Vagina (tissue), 2 donors: ENCODE measurements at regions not wholly inside any gene's neighbourhood (a gene's known extent, or its start where the extent isn't known, plus 50 kb on each side); places are given as distances from the start of the nearest gene placed in this dataset.

ENCODE experiments used
- DNase-seq, 2 donors: peaks; one replicate each; pipeline ENCODE4 v3.0.0-alpha.2; 2017; ENCODE audit errors: extremely low spot score in 2 of 2
- H3K27ac ChIP-seq: fragments of 200-600 bp; sonication (generic); one replicate; pipeline ENCODE4 v1.5.1; 2019
- H3K27me3 ChIP-seq: fragments of 200-600 bp; sonication (generic); one replicate; pipeline ENCODE4 v1.5.1; 2019
- H3K36me3 ChIP-seq, 2 donors: fragments of 200-600 bp; sonication (generic); one replicate each; pipeline ENCODE4 v1.5.1; 2017 to 2019
- H3K4me1 ChIP-seq: fragments of 200-600 bp; sonication (generic); one replicate; pipeline ENCODE4 v1.5.1; 2019
- H3K4me3 ChIP-seq, 2 donors: fragments of 200-600 bp; sonication (generic); 1 replicate in 1 of 2; 2 replicates in 1 of 2; pipeline ENCODE4 v1.5.1; 2016 to 2019
- H3K9me3 ChIP-seq: fragments of 200-600 bp; sonication (generic); one replicate; pipeline ENCODE4 v1.5.1; 2019
- CTCF ChIP-seq, 3 experiments: fragments of 450-650 bp in 2 of 3; fragments of 200-600 bp in 1 of 3; sonication (generic) in 1 of 3; IDR thresholded peaks; one replicate each; pipeline ENCODE4 v1.5.1; 2017 to 2019; ENCODE audit warnings: antibody characterized with exemption in 3 of 3, mild to moderate bottlenecking in 2 of 3, moderate library complexity in 2 of 3
- POLR2A ChIP-seq, 2 donors: fragments of 450-650 bp; IDR thresholded peaks; one replicate each; pipeline ENCODE4 v1.6.1; 2017; ENCODE audit warnings: antibody characterized with exemption in 2 of 2, mild to moderate bottlenecking in 2 of 2, moderate library complexity in 2 of 2
- POLR2AphosphoS5 ChIP-seq, 2 donors: sonication (generic); formaldehyde crosslinking; IDR thresholded peaks; one replicate each; pipeline ENCODE4 v1.9.0; 2017; ENCODE audit warnings: antibody characterized with exemption in 2 of 2, mild to moderate bottlenecking in 2 of 2, low read depth in 1 of 2; ENCODE audit not compliant: insufficient read depth in 1 of 2
- intact Hi-C: fragments of 100-400 bp; cut with DNase I; formaldehyde crosslinking; loops from one replicate; pipeline ENCODE4 v1.15.1; 2023

GRCh38 chr20:57996465-57996864, 232.0 kb downstream of the ANKRD60 start:
- no peak for DNase-seq
- Histone ChIP-seq H3K36me3 (no peaks in the 10 kb centered on the region), H3K27me3 (no peaks in the 10 kb centered on the region), H3K4me3 (no peak overlapping the region), H3K4me1 (peaks cover 80% of the 10 kb centered on the region), H3K9me3 (no peaks in the 10 kb centered on the region), H3K27ac (no peak overlapping the region)
- no peak for TF ChIP-seq POLR2AphosphoS5 (IDR thresholded peaks at IDR 0.05; ENCODE audit: insufficient read depth in 1 of 2, low read depth in 1 of 2)
- TF ChIP-seq CTCF (IDR thresholded peaks at IDR 0.05) = no peak
- TF ChIP-seq POLR2A (IDR thresholded peaks at IDR 0.05) = no peak
- intact Hi-C loops = no loop called here

DNA sequence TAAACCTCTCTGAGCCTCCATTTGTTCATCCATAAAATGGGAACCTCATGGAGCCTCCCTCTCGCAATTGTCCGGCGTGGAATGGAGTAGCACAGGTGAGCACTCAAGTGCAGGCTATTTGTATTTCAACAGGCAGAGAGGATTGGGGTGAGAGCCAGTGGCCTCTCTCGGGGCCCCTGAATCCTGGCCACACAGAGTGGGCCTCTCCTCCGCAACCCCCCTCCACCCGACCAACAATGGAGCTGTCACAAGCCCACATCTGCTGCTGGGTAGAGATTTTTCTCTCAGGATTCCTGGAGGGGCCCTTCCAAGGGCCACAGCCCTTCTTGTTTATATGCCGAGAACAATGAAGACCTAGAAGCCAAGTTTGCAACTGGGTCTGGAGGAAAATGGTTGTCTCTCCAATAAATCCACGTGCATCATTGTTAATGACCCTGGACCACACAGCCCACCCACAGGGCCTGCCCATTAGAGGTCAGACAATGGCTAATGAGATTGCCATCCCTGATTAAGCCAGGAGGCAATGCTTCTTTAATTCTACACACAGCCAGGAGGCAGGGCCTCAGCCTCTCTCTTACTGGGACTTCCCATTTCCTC, 233.0 kb downstream of the ANKRD60 start:
- no peak for TF ChIP-seq POLR2A (IDR thresholded peaks at IDR 0.05)
- no peak for TF ChIP-seq POLR2AphosphoS5 (IDR thresholded peaks at IDR 0.05; ENCODE audit: insufficient read depth in 1 of 2, low read depth in 1 of 2)
- no peak for TF ChIP-seq CTCF (IDR thresholded peaks at IDR 0.05)
- H3K36me3 ChIP-seq = no peaks in the 10 kb centered on the region
- DNase-seq = no peak
- H3K4me1 ChIP-seq = peaks cover 86% of the 10 kb centered on the region
- H3K9me3 ChIP-seq = no peaks in the 10 kb centered on the region
- H3K27me3 ChIP-seq = no peaks in the 10 kb centered on the region
- intact Hi-C loops = loop anchor here (1.0 kb wide), 1 partner anchor 10 kb away; no protein-coding TSS in a partner anchor
- H3K4me3 ChIP-seq = no peak overlapping the region
- no peak overlapping the region for H3K27ac ChIP-seq

DNA sequence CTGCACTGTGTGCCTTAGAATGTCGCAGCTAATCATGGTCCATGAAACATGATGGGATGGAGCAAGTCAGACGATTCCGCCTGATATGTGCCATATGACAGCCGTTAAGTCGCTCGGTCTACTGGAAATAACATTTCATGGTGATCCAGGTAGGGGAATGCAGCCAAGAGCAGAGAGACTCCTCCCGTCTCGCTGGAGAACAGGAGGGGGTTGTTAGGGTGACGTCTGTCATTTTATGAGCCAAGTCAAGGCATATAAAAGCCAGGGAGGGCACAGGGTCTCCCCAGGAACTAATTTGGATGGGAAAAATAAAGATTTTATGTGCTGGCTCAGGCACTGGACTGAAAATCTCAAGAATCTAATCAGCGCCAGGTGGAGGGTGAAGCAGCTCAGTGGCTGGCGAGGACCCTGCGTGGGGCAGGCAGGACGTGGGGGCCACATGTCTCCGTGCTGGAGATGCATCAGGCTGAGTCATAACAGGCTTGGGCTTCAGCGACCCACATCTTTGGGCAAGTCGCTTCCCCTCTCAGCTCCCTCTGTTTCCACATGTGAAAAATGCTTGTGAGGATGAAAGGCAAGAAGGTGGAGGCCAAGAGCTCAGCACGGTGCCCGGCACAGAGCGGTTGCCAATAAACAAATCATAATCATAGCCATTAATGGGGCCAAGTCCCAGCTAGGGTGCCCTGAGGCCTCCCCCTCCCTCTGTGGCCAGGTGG, 234.6 kb downstream of the ANKRD60 start:
- DNase-seq = no peak
- no peaks in the 10 kb centered on the region for H3K27me3 ChIP-seq
- H3K27ac ChIP-seq = peak overlapping the region; percentile 5
- no peaks in the 10 kb centered on the region for H3K9me3 ChIP-seq
- H3K4me1 ChIP-seq = peaks cover 80% of the 10 kb centered on the region
- H3K36me3 ChIP-seq = no peaks in the 10 kb centered on the region
- TF ChIP-seq POLR2AphosphoS5 (IDR thresholded peaks at IDR 0.05; ENCODE audit: insufficient read depth in 1 of 2, low read depth in 1 of 2) = peak in 1 of 2 donors; percentile 68
- TF ChIP-seq CTCF (IDR thresholded peaks at IDR 0.05) = no peak
- no peak overlapping the region for H3K4me3 ChIP-seq
- intact Hi-C loops = no loop called here

DNA sequence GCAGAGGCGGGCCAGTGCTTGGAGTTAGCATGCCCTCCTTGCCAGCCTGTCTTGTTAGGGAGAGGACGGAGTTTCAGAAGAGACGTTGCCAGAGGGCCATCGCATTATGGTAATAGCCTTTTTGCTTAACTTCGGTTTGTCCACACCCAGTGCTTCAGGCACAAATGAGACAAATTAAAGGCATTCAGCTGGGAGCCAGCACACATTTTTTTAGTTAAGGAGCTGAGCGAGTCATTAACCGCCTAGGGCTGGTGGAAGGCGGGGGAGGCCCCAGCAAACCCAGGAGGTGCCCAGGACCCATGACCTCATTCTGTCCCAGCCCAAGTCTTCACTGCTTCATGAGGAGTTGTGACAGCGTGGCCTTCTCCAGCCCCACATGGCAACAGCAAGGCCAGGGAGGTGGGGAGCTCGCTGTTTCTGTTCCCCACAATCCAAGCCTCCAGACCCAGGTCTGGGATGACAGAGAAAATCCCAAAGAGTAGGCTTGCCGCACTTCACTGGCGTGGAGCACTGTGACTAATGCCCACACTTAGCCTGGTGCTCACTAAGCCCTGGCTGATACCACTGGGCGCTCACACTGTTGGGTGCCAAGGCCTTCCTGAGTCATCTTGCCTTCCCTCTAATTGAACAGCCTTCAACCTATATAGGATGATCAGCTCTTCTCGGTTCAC, 237.1 kb downstream of the ANKRD60 start:
- TF ChIP-seq CTCF (IDR thresholded peaks at IDR 0.05) = no peak
- peak in 1 of 2 donors; percentile 63 for TF ChIP-seq POLR2AphosphoS5 (IDR thresholded peaks at IDR 0.05; ENCODE audit: insufficient read depth in 1 of 2, low read depth in 1 of 2)
- TF ChIP-seq POLR2A (IDR thresholded peaks at IDR 0.05) = no peak
- no peaks in the 10 kb centered on the region for H3K36me3 ChIP-seq
- H3K4me3 ChIP-seq = no peak overlapping the region
- peak overlapping the region; percentile 69 for H3K27ac ChIP-seq
- intact Hi-C loops = no loop called here
- no peaks in the 10 kb centered on the region for H3K9me3 ChIP-seq
- H3K4me1 ChIP-seq = peaks cover 60% of the 10 kb centered on the region
- H3K27me3 ChIP-seq = no peaks in the 10 kb centered on the region
- no peak for DNase-seq
